Inflammatory macrophage treated with lipopolysaccharide for 4 hours (primary cell): ENCODE measurements at regions not wholly inside any gene's neighbourhood (a gene's known extent, or its start where the extent isn't known, plus 50 kb on each side); places are given as distances from the start of the nearest gene placed in this dataset.

Experiments used
- DNase-seq: peaks from one replicate; pipeline ENCODE4 v3.0.0-alpha.2; 2020

DNA sequence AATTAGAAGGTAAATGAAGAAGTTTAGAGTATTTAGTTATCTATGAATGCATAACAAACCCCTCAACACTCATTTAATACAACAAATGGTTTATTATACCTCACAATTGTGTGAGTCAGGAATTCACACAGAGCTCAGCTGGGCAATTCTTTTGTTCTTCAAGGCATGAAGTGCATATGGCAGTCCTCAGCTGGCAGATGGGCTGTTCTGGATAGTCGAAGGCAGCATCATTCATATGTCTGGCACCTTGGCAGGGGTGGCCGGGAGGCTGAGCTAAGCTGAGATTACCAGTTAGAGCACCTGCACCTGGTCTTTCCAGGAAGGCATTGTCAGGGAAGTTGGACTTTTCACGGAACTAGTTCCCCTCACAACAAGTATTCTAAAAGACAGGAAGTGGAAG, 286.2 kb upstream of the DUSP10 start:
- no peak for DNase-seq

DNA sequence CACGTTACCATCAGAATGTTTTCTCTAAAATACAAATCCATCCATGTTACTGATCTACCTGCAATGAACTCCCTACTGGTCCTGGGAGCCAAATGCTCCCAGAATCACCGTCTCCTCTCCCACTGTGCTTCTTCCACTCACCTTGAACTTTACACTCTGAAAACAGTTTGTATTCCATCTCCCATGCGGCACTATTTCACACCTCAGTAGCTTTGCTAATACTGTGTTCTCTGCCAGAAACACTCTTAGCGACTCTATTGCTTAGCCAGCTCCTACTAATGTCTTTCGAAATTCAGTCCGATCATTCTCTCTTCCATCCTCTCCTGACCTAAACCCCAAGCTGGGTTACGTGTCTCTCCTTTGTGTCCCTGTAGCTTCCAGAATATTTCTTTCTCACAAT, 284.4 kb upstream of the DUSP10 start:
- no peak for DNase-seq

DNA sequence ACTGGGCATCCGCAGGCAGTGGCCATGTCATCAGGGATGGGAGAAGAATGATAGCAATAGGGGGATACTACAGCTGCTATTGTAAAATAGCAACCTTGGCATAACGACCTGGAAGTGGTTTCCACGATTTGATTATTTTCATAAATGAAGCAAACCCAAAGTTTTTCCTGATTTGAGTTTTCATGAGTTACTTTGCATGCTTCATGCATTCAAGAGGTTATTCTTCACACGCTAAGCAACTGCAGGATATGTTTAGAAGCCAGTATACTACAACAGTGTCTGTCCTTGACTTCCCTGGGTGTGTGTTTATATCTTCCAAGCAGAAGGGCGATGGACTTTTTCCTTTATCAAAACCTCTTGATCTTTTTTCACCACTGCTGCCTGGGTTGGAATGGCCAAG, 281.1 kb upstream of the DUSP10 start:
- DNase-seq = no peak

DNA sequence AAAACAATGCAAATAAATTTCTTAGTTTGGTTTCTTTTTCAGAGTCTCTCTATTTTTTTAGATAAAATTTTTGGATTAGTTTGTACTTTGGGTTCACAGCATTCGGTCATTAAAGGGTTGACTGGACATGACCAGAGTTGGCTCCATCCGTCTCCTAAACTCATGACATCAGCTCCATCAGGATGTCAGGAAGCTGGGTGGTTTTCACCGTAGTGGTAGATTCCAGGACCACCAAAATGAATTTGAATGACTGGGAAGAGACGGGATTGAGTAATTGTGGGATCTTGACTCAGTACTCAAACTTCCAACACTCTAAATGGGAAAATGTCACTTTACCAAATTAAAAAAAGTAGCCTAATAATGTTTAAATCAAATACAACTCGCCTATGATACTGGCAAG, 279.2 kb upstream of the DUSP10 start:
- DNase-seq = no peak

DNA sequence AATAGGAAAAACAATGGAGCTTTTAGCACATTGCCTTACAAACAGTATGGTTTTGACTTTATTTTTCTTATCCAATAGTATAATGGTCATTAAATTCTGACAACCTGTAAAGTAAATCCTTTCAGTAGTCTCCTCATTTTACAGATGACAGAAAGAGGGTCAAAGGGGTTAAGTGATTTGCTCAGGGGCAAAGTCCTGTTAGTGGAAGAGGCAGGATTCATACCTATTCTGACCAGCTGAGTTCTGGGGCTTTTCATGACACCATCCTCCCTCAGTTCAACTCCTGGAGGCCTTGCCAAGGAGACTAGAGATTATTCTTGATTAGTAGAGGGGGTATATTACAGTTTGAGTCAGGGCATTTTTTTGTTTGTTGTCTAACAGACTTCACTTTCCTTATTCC, 278.7 kb upstream of the DUSP10 start:
- DNase-seq = no peak

DNA sequence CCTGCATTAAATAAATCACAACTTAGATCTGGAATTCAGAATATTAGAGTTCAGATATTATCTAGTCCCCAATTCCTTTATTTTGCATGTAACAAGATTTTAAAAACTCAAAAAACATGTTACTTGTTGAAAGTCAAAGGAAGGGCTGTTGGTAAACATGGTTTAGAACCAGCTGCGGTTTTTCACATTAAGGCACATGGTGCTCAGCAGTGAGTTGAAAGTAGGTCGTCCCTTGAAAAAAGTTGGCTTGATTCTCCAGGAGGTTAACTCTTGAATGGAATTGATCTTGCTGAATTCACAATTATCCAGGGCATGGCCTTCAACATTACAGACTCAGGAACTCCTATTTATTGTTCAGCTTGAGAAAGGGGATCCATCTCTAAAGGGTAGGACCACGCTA, 277.1 kb upstream of the DUSP10 start:
- no peak for DNase-seq

DNA sequence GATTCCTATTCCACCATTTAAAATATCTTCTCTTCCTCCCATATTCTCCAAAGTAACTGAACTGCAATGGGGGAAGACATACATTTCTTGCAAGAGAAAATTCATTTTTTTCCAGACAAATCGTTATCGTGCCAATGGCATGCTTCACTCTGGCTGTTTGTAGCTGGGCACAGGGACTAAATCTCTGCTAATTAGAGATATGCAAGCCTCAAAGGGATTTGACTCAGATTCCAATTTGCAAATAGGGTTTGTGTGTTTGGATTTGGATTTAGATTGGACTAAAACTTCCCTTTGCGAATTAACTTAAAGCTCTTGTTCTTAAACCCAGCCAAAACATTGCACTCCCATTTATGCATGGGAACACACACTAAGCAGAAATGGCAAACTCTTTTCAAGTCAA, 276.2 kb upstream of the DUSP10 start:
- no peak for DNase-seq

DNA sequence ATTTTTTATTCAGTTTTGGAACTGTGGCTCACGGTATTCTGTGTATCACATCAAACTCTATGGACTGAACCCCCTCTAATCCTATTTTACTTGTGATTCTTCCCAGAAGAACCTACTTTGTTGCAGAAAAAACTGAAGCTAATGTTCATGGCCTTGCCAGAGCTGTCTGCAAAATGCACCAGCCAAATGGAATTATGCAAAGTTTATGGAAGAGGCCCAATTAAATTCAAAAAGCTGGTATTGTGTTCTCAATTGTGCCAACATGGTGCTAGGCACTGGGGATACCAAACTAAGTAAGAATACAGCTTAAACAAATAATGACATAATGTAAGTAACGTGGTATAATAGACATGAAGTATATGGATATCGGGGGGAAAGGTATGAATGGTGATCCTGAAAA, 273.8 kb upstream of the DUSP10 start:
- DNase-seq = no peak

DNA sequence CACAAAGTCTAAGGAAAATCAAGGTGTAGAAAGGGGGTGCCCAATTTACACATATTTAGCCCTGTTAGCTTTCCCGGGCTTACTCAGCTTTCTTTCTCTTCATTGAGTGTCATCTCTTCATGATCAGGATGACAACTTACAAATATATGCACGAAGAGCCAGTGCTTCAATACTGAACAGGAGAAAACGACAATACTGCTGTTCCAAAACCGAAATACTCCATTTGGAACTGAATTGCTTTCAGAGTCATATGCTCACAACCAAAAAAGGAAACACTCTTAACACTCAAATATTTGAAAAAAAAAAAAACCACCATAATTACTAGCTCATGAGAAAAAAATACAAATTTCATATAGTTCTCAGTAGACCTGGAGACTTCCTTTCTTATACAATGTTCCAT, 272.1 kb upstream of the DUSP10 start:
- DNase-seq = no peak

DNA sequence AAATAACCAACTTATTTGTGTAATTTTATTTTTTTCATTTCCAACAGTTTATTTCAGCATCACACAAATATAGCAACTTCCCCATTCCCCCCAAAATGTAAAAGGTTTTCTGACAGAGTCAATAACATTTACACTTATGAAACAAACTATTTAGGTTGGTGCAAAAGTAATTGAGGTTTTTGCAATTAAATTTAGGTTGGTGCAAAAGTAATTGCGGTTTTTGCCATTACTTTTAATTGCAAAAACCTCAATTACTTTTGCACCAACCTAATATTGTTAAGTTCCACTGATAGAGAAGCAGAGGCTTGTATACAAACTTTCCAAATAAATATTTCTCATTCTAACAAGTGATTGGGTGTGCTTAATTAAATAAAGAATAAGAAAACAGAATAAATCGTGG, 270.9 kb upstream of the DUSP10 start:
- no peak for DNase-seq

DNA sequence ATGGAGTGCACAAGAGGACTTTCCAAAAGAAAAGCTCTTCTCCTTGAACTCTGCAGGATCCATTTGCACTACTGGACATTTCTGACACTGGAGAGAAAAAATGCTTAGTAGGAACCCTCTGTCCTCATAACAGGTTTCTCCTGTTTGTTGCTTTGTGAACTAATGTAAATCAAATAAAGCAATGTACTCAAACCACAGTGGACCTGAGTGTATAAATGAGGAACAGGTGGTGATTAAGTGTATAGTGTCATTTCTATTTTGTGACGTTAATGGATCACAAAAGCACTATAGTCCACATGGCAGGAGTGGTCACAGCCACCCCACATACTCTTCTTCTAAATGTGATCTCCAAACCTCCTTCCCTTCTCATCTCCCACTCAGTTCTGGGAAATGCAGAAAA, 268.4 kb upstream of the DUSP10 start:
- DNase-seq = no peak

DNA sequence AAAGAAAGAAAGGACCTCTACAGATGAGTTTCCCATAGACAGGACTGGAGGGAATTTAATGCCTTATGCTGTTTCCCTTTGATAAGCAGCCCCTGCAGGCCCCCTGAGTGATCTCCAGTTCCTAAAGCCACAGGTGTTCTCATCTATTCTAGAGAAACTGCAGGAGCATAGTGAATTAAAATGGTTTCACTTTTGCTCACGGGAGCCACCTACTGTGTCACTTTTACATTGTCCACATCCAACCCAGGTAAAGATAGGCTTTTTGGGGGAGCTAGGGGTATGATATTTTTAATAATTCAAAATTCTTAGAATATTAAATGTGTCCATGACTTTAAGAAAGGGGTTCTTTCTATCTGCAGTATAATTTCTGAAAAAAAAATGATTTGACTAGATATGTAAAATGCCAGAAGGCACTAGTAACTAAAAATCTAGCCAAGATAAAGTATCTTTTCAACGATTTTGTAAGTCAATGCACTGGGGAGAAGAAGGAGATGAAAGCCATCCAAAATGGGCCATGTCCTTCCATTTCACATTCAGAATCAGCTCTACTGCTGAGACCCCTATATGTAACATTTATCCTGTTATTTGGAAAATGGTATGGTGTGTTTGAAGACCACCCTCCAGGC, 267.3 kb upstream of the DUSP10 start:
- DNase-seq = peak; percentile 8

DNA sequence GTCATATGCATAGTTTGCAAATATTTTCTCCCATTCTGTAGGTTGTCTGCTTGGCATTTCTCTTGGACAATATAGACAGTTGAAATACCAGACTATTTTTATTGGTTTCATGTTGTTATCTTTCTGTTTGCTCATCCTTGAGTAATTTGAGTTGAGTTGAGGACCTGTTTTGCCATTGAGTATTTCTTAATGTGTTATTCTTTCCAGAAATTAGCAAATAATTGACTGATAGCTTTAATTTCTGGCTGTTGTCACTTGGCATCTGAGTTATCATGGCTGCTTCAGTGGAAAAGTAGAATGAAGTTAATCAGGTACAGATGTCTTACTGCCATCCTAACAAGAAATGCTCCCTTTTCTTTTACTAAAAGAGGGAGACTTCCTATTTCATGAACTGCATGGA, 264.8 kb upstream of the DUSP10 start:
- DNase-seq = no peak

DNA sequence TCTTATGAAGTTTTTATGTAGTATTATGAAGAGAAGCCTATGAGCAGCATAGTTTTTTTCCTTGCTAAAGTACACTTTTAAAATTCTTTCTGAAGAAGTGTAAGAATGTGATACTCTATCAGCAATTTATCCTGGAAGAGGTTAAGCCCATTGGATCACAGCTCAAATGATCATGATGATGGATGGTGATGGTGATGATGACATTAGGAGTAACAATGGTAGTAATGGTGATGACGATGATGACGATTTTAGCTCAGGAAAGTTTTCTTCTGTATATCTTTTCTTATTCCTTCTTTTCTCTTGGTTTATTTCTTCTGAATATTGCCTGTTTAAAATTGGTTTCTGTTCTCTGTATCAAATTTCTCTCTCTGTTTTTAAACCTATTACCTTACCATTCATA, 262.9 kb upstream of the DUSP10 start:
- DNase-seq = no peak

DNA sequence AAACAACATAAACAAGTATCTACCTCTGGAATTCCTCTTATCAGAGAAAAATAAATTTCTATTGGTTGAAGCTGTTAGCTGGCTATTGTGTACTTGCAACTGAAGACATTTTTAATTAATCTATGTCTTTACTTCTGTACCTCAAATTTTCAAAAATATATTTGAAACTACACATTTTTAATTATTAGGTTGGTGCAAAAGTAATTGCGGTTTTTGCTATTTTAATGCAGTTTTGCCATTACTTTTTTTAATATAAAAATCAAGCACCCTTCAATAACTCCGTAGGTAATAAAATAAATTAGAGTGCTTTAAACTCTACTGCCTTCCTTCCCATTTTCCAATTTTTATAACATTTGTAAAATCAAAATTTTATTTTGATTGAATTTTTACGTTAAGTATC, 262.1 kb upstream of the DUSP10 start:
- no peak for DNase-seq

DNA sequence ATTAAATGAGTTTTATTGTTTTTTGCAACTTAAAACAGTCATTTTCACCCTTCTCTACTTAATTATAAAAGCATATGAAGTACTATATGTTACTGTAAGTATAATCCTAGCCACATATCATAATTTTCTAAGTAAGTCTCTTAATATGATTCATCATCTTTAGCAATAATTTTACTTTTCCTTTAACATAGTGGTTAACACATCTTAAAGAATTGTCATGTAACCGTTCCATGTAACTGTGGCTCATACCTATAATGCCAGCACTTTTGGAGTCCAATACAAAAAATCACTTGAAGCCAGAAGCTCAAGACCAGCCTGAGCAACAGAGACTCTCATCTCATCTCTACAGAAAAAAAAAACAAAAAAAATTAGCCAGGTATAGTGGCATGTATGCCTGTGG, 260.6 kb upstream of the DUSP10 start:
- DNase-seq = no peak

DNA sequence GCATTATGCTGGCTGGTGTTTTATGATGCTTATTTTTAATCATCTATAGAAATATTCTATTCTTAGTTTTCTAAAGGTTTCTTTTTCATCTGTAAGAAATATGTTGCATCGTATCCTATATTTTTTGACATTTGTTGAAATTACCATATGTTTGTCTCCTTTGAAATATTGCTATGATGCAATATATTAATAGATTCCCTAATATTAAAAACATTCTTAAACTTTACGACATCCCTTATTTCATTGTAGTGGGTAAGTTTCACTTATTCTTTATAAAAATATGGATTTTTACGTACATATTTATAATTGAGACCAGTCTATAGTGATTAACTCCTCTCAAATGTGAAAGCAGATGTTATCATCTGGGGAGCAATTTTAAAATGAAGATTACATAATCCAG, 258.2 kb upstream of the DUSP10 start:
- no peak for DNase-seq

DNA sequence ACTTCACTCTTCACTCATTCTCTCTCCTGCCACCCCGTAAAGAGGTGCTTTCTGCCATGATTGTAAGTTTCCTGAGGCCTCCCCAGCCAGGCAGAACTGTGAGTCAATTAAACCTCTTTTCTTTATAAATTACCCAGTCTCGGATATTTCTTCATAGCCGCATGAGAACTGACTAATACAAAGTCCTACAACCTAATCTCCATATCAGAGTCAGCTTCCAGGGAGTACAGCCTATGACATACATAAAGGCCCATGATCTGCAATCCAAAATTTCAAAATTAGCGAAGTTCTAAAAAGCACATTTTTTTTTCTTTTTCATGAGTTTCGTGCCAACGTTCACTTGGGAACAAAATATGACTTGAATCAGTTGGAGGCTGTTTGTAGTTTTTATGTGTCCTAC, 256.9 kb upstream of the DUSP10 start:
- DNase-seq = peak; percentile 5

DNA sequence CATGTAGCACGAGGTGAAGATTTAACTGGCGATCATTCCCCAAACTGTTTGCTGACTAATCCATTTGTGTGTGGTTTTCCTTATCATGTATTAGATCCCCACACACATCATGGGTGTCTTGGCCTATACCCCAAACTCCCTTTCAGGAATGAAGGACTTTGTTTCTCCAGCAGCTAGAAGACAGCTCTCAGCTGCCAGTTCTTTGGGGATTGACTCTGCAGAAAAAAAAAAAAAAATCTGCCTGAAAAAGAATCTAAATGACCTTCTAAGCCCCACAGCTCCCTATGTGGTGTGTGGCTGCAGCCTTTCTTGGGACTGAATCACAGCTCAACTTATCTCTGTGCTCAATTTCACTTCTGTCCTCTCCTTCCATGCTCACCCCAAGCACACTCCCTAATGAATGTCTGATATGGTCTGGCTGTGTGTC, 256.3 kb upstream of the DUSP10 start:
- DNase-seq = no peak

DNA sequence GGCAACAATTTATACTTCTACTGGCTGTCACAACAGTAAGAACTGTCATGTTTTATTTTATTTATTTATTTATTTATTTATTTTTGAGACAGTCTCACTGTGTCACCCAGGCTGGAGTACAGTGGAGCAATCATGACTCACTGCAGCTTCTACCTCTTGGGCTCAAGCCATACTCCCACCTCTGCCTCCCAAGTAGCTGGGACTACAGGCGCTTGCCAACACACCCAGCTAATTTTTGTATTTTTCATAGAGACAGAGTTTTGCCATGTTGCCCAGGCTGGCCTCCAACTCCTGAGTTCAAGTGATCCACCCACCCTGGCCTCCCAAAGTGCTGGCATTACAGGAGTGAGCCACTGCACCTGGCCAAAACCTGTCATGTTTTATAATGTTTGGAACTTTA, 255.1 kb upstream of the DUSP10 start:
- peak; percentile 58 for DNase-seq

DNA sequence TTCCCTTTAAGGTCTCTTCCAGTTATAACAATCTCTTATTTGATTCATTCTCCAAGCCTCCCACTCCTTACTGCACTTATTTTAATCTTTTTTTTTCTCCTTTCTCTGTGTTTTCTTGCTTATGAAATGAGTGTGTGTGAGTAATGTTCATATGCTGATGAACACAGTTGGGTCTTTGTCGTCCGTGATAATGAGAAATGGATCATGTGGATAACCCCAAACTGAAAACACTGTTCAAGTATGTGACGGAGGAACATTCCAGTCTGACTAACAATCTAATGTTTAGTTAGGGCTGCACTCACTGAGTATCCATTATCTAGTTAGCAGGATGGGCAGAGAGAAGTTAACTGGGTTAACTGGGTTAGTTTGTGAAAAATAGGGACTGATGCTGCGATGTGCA, 253.1 kb upstream of the DUSP10 start:
- DNase-seq = peak; percentile 63

DNA sequence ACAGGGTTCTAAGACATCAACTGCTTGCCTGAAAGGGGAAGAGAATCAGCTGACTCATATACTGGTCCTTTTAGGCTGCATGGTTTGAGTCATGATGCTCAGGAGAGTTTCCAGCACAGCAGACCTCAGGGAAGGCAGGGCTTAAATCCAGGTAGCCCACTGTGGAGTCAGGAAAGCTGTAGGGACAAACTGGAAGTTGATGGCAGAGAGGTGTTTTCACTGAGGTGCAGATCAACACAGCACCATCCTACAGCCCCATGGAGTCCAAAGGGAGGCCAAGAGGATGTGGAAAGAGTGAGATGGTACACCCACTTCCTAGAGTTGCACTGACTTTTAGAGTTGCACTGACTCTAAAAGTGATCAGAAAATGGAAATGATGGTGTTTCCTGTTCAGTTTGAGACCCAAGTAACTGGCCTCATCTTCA, 252.4 kb upstream of the DUSP10 start:
- peak; percentile 63 for DNase-seq

DNA sequence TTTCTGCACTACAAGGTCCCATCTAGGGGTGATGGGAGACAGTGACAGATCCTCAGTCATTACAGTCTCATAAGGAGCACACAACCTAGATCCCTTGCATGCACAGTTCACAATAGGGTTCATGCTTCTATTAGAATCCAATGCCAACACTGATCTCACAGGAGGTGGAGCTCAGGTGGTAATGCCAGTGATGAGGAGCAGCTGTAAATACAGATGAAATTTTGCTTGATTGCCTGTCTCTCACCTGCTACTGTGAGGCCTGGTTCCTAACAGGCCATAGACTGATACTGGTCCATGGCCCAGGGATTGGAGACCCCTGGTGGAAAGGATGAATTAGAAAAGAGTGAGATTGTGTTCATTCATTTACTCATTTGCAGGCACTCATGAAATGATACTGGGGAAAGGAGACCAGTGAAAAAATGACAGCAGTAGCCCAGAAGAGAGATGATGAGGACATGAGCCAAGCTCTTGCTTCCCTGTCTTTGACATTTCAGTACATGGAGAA, 251.6 kb upstream of the DUSP10 start:
- DNase-seq = no peak

DNA sequence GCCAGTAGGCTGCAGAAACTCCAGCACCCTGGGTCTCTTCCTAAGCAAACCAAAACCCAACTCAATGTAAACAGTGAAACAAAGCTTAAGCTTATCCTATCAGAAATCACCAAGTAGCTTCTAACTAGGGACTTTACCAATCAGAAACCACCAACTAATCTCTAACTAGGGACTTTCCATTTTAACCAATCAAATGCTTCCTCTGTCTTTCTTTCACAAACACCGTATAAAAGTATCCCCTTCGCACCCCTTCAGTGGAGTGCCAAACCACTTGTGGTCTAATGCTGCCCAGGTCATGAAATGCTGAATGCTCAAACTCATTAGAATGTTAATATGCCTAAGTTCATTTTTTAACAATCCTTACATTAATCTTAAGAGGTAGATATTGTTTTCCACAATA, 250.5 kb upstream of the DUSP10 start:
- no peak for DNase-seq

DNA sequence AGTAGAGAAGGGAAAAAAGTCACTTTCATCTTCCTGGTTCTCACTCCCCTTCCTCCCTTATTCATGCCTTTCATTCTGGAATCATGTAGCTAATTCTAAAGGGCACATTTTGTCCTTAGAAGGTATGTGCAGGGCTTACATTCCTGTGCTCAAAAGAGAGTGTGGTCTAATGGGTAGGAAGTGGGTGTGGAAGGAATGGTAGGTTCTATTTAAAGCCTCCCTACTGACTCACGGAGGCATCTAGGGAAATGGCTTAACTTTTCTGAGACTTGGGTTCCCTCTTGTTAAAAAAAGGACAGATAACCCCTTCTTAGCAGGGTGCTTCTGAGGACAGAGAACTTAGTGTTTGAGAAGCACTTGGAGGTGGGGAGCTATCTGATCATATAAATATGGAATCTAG, 249.3 kb upstream of the DUSP10 start:
- DNase-seq = peak; percentile 14

DNA sequence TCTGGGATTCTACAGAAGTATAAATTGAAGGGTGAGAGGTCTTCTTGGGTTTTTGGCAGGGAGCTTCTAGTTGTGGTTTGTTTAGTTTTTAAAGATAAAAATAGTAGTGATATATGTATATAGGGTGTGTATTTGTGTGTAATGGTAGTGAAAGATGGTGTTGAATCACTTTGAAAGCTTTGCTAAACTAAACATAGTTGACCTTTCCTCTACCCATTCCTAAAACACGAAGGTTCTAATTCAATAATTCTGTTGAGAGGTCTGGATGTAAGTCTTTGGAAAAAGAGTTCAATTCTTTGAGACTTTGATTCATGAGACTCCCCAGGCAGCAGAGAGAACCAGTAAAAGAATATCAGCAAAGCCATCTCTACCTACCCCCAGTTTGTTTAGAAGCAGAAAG, 247.9 kb upstream of the DUSP10 start:
- no peak for DNase-seq
